MM.1S (cell line): ENCODE measurements at regions not wholly inside any gene's neighbourhood (a gene's known extent, or its start where the extent isn't known, plus 50 kb on each side); places are given as distances from the start of the nearest gene placed in this dataset.

ENCODE experiments used
- DNase-seq: peaks from one replicate; pipeline ENCODE4 v3.0.0-alpha.2; 2015
- H2AFZ ChIP-seq: fragments of 300-600 bp; sonication (generic); 2 replicates; pipeline ENCODE4 v1.6.0; 2016; ENCODE audit warnings: antibody characterized with exemption, low read length
- H3F3A ChIP-seq: fragments of 300-600 bp; sonication (generic); 2 replicates; pipeline ENCODE4 v1.6.1; 2016; ENCODE audit warnings: mild to moderate bottlenecking, antibody characterized with exemption, low read length, moderate library complexity, mixed read lengths; ENCODE audit not compliant: insufficient read depth
- H3K27ac ChIP-seq: fragments of 300-600 bp; sonication (generic); 2 replicates; pipeline ENCODE4 v1.5.1; 2016; ENCODE audit warnings: mild to moderate bottlenecking, low read length
- H3K27me3 ChIP-seq: fragments of 300-600 bp; sonication (generic); replicated peaks from 2 replicates; pipeline ENCODE4 v1.6.0; 2016; ENCODE audit warnings: low read length; ENCODE audit not compliant: insufficient read depth
- H3K36me3 ChIP-seq: fragments of 300-600 bp; sonication (generic); replicated peaks from 2 replicates; pipeline ENCODE4 v1.6.1; 2016; ENCODE audit warnings: mild to moderate bottlenecking, low read length, mixed read lengths; ENCODE audit not compliant: insufficient read depth
- H3K4me1 ChIP-seq: fragments of 300-600 bp; sonication (generic); 2 replicates; pipeline ENCODE4 v1.6.1; 2016; ENCODE audit warnings: low read length, mixed read lengths
- H3K4me2 ChIP-seq: fragments of 300-600 bp; sonication (generic); 2 replicates; pipeline ENCODE4 v1.6.0; 2016; ENCODE audit warnings: low read depth, low read length
- H3K4me3 ChIP-seq: fragments of 300-600 bp; sonication (generic); 2 replicates; pipeline ENCODE4 v1.5.1; 2016; ENCODE audit warnings: low read length, mixed read lengths
- H3K79me2 ChIP-seq: fragments of 300-600 bp; sonication (generic); 2 replicates; pipeline ENCODE4 v1.6.1; 2016; ENCODE audit warnings: mixed run types, low read length, mixed read lengths
- H3K9ac ChIP-seq: fragments of 300-600 bp; sonication (generic); 2 replicates; pipeline ENCODE4 v1.6.1; 2016; ENCODE audit warnings: low read length, mixed read lengths
- H3K9me2 ChIP-seq: fragments of 300-600 bp; sonication (generic); replicated peaks from 2 replicates; pipeline ENCODE4 v1.6.1; 2016; ENCODE audit warnings: mild to moderate bottlenecking, low read length, mixed read lengths; ENCODE audit not compliant: insufficient read depth
- H3K9me3 ChIP-seq: fragments of 300-600 bp; sonication (generic); replicated peaks from 2 replicates; pipeline ENCODE4 v1.6.1; 2016; ENCODE audit warnings: mild to moderate bottlenecking, low read length, mixed read lengths; ENCODE audit not compliant: insufficient read depth
- H4K20me1 ChIP-seq: fragments of 300-600 bp; sonication (generic); 2 replicates; pipeline ENCODE4 v1.6.1; 2016; ENCODE audit warnings: mild to moderate bottlenecking, low read length, moderate library complexity, mixed read lengths; ENCODE audit not compliant: insufficient read depth
- EZH2 ChIP-seq: fragments of 300-600 bp; sonication (generic); optimal IDR thresholded peaks from 2 replicates; pipeline ENCODE3; 2017; ENCODE audit warnings: low read depth, mild to moderate bottlenecking, antibody characterized with exemption, low read length, mixed read lengths
- EZH2phosphoT487 ChIP-seq: fragments of 300-600 bp; sonication (generic); IDR thresholded peaks from 2 replicates; pipeline ENCODE4 v1.6.1; 2018; ENCODE audit warnings: antibody characterized with exemption, low read length
- TF ChIP-seq, protein P1 (sequence below): fragments of 300-600 bp; sonication (generic); IDR thresholded peaks from 2 replicates; pipeline ENCODE4 v1.5.1; 2016; ENCODE audit warnings: antibody characterized with exemption, low read length, mixed read lengths

GRCh38 chr5:92605591-92605990 lies 975.4 kb downstream of the NR2F1-AS1 start:
- no peak overlapping the region for H3K4me2 ChIP-seq

DNA sequence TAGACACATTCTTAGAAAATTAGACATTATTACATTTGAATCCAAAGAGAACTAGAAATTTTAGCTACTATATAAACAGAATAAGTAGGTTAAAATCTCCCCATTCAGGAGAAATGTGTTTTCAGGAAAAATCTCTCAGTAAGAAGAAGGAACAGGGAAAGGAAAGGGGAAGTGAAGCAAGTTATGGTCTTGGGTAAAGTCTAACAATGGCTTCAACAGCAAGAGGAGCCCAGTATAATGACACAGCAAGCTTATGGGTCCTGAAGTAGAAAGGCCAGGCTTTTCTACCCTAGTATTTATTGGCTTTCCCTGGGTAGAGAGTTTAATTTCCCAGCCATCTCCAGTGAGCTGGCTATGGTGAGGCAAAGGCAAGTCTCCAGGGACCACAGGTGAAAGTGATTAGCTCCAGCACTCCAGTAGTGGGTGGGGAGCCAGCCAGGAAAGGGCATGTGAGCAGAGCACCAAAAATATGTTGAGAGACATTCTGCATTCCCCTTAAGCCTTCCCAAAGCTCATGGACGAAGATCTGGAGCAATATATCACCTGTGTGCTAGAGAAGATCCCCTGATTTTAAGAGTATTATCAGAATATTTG lies 981.7 kb downstream of the NR2F1-AS1 start:
- H3F3A ChIP-seq, result no peaks in the 10 kb centered on the region
- H2AFZ ChIP-seq, result no peak overlapping the region
- H3K27me3 ChIP-seq, result no peaks in the 10 kb centered on the region
- H3K36me3 ChIP-seq, result no peaks in the 10 kb centered on the region
- H3K4me2 ChIP-seq, result no peak overlapping the region
- DNase-seq, result no peak
- TF ChIP-seq EZH2phosphoT487 (no peak), EZH2 (no peak)
- TF ChIP-seq, protein P1, sequence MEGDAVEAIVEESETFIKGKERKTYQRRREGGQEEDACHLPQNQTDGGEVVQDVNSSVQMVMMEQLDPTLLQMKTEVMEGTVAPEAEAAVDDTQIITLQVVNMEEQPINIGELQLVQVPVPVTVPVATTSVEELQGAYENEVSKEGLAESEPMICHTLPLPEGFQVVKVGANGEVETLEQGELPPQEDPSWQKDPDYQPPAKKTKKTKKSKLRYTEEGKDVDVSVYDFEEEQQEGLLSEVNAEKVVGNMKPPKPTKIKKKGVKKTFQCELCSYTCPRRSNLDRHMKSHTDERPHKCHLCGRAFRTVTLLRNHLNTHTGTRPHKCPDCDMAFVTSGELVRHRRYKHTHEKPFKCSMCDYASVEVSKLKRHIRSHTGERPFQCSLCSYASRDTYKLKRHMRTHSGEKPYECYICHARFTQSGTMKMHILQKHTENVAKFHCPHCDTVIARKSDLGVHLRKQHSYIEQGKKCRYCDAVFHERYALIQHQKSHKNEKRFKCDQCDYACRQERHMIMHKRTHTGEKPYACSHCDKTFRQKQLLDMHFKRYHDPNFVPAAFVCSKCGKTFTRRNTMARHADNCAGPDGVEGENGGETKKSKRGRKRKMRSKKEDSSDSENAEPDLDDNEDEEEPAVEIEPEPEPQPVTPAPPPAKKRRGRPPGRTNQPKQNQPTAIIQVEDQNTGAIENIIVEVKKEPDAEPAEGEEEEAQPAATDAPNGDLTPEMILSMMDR, result no peak
- H3K79me2 ChIP-seq, result no peaks in the 10 kb centered on the region
- no peaks in the 10 kb centered on the region for H3K4me1 ChIP-seq
- H3K9ac ChIP-seq, result no peak overlapping the region
- no peak overlapping the region for H3K4me3 ChIP-seq
- H3K9me3 ChIP-seq, result no peaks in the 10 kb centered on the region
- no peaks in the 10 kb centered on the region for H3K9me2 ChIP-seq
- H4K20me1 ChIP-seq, result no peaks in the 10 kb centered on the region
- H3K27ac ChIP-seq, result no peak overlapping the region

More at GRCh38 chr5:92605591-92605990, 975.4 kb downstream of the NR2F1-AS1 start:
- Histone ChIP-seq H3K27ac (no peak overlapping the region), H3K9me2 (no peaks in the 10 kb centered on the region), H3K9me3 (no peaks in the 10 kb centered on the region), H3K79me2 (no peaks in the 10 kb centered on the region), H3K4me3 (no peak overlapping the region), H3F3A (no peaks in the 10 kb centered on the region), H3K4me1 (no peaks in the 10 kb centered on the region), H3K27me3 (no peaks in the 10 kb centered on the region), H3K36me3 (no peaks in the 10 kb centered on the region), H3K9ac (no peak overlapping the region), H4K20me1 (no peaks in the 10 kb centered on the region), H2AFZ (no peak overlapping the region)
- DNase-seq, result no peak
- TF ChIP-seq, protein P1, result no peak
- TF ChIP-seq EZH2phosphoT487, result no peak
- TF ChIP-seq EZH2, result no peak

- TF ChIP-seq EZH2phosphoT487 (no peak), EZH2 (no peak)
- TF ChIP-seq, protein P1, result no peak
- H2AFZ ChIP-seq, result no peak overlapping the region
Observed at GRCh38 chr5:92594031-92594430, 987.0 kb downstream of the NR2F1-AS1 start.

More at GRCh38 chr5:92594031-92594430, 987.0 kb downstream of the NR2F1-AS1 start:
- no peaks in the 10 kb centered on the region for H3K9me3 ChIP-seq
- H3K4me1 ChIP-seq, result no peaks in the 10 kb centered on the region
- H4K20me1 ChIP-seq, result no peaks in the 10 kb centered on the region
- H3K79me2 ChIP-seq, result no peaks in the 10 kb centered on the region
- H3K36me3 ChIP-seq, result no peaks in the 10 kb centered on the region
- H3K4me2 ChIP-seq, result no peak overlapping the region
- no peak for DNase-seq
- no peaks in the 10 kb centered on the region for H3F3A ChIP-seq
- no peak overlapping the region for H3K27ac ChIP-seq
- no peaks in the 10 kb centered on the region for H3K27me3 ChIP-seq
- no peak overlapping the region for H3K9ac ChIP-seq
- H3K9me2 ChIP-seq, result no peaks in the 10 kb centered on the region
- H3K4me3 ChIP-seq, result no peak overlapping the region
